Upper lobe of left lung (tissue), 6 donors: ENCODE measurements at regions not wholly inside any gene's neighbourhood (a gene's known extent, or its start where the extent isn't known, plus 50 kb on each side); places are given as distances from the start of the nearest gene placed in this dataset.

Experiments
- ATAC-seq, 2 donors: fragments of 200-7000 bp; cut with Tn5 transposase; one replicate each; pipeline ENCODE4 v1.9.1; 2022; ENCODE audit warnings: mild to moderate bottlenecking in 2 of 2, moderate library complexity in 2 of 2; ENCODE audit not compliant: low FRiP score in 2 of 2
- DNase-seq, 2 donors: peaks; one replicate each; pipeline ENCODE4 v3.0.0-alpha.2; 2019 to 2020
- H3K27ac ChIP-seq, 4 donors: fragments of 200-600 bp; sonication (generic); one replicate each; pipeline ENCODE4 v1.5.1; 2016 to 2019
- H3K27me3 ChIP-seq, 4 donors: fragments of 200-600 bp; sonication (generic); one replicate each; pipeline ENCODE4 v1.5.1; 2017 to 2019
- H3K36me3 ChIP-seq, 4 donors: fragments of 200-600 bp; sonication (generic); one replicate each; pipeline ENCODE4 v1.5.1; 2016 to 2019
- H3K4me1 ChIP-seq, 4 donors: fragments of 200-600 bp; sonication (generic); one replicate each; pipeline ENCODE4 v1.5.1; 2018 to 2019
- H3K4me3 ChIP-seq, 4 donors: fragments of 200-600 bp; sonication (generic); one replicate each; pipeline ENCODE4 v1.5.1; 2017 to 2019; ENCODE audit warnings: mild to moderate bottlenecking in 2 of 4, moderate library complexity in 1 of 4
- H3K9me3 ChIP-seq, 4 donors: fragments of 200-600 bp; sonication (generic); one replicate each; pipeline ENCODE4 v1.5.1; 2018 to 2019
- EP300 ChIP-seq, 4 donors: sonication (generic); formaldehyde crosslinking; IDR thresholded peaks; one replicate each; pipeline ENCODE4 v1.5.1; 2017; ENCODE audit warnings: antibody characterized with exemption in 4 of 4, control low read depth in 2 of 4
- POLR2A ChIP-seq, 4 donors: fragments of 450-650 bp; IDR thresholded peaks; one replicate each; pipeline ENCODE4 v1.5.1; 2016 to 2017; ENCODE audit warnings: antibody characterized with exemption in 4 of 4, mild to moderate bottlenecking in 2 of 4
- POLR2AphosphoS5 ChIP-seq, 2 donors: sonication (generic); formaldehyde crosslinking; IDR thresholded peaks; one replicate each; pipeline ENCODE4 v1.5.1; 2017; ENCODE audit warnings: antibody characterized with exemption in 2 of 2
- WGBS, 2 donors: methylation state at CpG; one replicate each; pipeline ENCODE4 v1.1.5; 2017 to 2018; 5-methylcytosine and 5-hydroxymethylcytosine counted together
- TF ChIP-seq, protein P1 (sequence below), 6 experiments: fragments of 450-650 bp in 4 of 6; fragments of 200-600 bp in 2 of 6; sonication (generic) in 2 of 6; IDR thresholded peaks; one replicate each; pipeline ENCODE4 v1.5.1; 2016 to 2019; ENCODE audit warnings: antibody characterized with exemption in 6 of 6
- donor health status: DM: no; HTN: no; CAD: no; lungs with moderate emphysema.
- donor health status: DM: no; HTN: yes; CAD: no; lungs with severe emphysema.

DNA sequence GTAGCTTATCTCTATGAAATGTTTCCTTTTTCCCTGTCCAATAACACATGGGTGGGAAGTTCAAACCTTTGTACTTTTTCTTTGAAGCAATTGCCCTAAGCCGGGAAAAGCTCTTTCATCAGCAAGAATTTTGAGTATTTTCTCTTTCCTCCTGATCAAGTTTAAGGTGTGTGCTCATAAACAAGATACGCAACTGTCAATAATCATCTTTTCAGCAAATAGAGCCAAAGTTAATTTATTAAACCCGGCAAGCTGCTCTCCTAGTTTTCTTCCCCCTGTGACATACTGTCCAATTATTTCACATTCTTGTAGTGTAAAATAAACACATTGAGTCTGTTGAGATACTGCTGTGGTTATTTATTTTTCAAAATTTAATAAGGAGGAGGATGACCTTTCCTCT, 194.4 kb downstream of the EDN1 start:
- Histone ChIP-seq H3K4me3 (no peak overlapping the region), H3K9me3 (no peaks in the 10 kb centered on the region), H3K36me3 (no peaks in the 10 kb centered on the region), H3K27ac (no peak overlapping the region), H3K27me3 (no peaks in the 10 kb centered on the region), H3K4me1 (no peaks in the 10 kb centered on the region)
- ATAC-seq, result no peak
- 65 to 78% methylated on average over 3 of the region's 3 CpGs for WGBS, 2 donors
- TF ChIP-seq, protein P1, sequence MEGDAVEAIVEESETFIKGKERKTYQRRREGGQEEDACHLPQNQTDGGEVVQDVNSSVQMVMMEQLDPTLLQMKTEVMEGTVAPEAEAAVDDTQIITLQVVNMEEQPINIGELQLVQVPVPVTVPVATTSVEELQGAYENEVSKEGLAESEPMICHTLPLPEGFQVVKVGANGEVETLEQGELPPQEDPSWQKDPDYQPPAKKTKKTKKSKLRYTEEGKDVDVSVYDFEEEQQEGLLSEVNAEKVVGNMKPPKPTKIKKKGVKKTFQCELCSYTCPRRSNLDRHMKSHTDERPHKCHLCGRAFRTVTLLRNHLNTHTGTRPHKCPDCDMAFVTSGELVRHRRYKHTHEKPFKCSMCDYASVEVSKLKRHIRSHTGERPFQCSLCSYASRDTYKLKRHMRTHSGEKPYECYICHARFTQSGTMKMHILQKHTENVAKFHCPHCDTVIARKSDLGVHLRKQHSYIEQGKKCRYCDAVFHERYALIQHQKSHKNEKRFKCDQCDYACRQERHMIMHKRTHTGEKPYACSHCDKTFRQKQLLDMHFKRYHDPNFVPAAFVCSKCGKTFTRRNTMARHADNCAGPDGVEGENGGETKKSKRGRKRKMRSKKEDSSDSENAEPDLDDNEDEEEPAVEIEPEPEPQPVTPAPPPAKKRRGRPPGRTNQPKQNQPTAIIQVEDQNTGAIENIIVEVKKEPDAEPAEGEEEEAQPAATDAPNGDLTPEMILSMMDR (IDR thresholded peaks at IDR 0.05), result no peak
- TF ChIP-seq POLR2A (IDR thresholded peaks at IDR 0.05) (no peak), POLR2AphosphoS5 (IDR thresholded peaks at IDR 0.05) (no peak), EP300 (IDR thresholded peaks at IDR 0.05) (no peak)
- DNase-seq, result no peak

DNA sequence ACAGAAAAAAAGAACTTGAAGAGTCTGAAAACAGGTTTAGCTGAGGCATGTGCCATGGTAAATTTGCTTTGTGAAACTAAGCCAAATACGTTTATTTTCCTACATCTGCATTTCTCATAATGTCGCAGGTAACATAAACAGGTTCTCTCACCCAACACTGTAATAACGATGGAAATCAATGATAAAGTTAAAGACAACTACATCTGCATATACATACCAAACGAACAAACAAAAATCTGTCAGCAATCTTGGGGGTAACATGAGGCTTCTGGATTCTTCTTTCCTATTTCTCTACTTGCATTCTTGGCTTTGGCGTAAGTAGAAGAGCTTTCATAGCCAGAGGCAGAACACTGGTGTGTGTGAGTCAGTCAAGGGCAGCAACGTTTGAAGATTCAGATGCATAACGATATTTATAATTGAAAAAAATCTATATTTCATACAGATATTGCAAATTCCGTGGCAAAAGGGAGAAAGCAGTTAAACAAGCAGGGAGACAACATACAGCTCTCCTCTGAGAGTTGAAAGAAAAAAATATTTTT, 195.1 kb downstream of the EDN1 start:
- H3K27ac ChIP-seq, result no peak overlapping the region
- ATAC-seq (no peak), DNase-seq (no peak)
- H3K36me3 ChIP-seq, result no peaks in the 10 kb centered on the region
- H3K27me3 ChIP-seq, result no peaks in the 10 kb centered on the region
- TF ChIP-seq POLR2AphosphoS5 (IDR thresholded peaks at IDR 0.05) (no peak), EP300 (IDR thresholded peaks at IDR 0.05) (no peak), POLR2A (IDR thresholded peaks at IDR 0.05) (no peak)
- TF ChIP-seq, protein P1 (IDR thresholded peaks at IDR 0.05), result no peak
- WGBS, 2 donors, result 90 to 92% methylated on average over 8 of the region's 8 CpGs
- H3K4me3 ChIP-seq, result no peak overlapping the region
- H3K9me3 ChIP-seq, result no peaks in the 10 kb centered on the region
- H3K4me1 ChIP-seq, result no peaks in the 10 kb centered on the region

DNA sequence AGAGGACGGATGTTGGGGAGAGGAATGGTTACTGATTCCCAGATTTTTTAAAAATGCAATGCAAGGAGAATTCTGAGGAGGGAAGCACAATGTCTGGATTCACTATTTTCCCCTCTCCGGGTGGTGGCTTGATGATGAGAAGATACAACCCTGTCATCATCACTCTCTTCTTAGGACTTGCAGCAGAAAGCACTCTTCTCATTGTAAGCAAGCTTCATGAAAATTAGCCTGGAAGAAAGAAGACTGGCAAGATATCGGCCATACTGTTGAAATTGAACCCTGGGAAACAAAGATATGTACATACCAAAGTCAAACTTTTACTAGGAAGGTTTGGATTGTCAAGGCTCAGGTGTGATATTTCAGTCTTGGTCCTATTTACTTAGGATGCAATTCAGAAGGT, 195.7 kb downstream of the EDN1 start:
- WGBS, 2 donors, result 87 to 97% methylated on average over 3 of the region's 3 CpGs
- DNase-seq (no peak), ATAC-seq (no peak)
- Histone ChIP-seq H3K4me3 (no peak overlapping the region), H3K9me3 (no peaks in the 10 kb centered on the region), H3K36me3 (no peaks in the 10 kb centered on the region), H3K4me1 (no peaks in the 10 kb centered on the region), H3K27ac (no peak overlapping the region), H3K27me3 (no peaks in the 10 kb centered on the region)
- TF ChIP-seq EP300 (IDR thresholded peaks at IDR 0.05) (no peak), POLR2AphosphoS5 (IDR thresholded peaks at IDR 0.05) (no peak), POLR2A (IDR thresholded peaks at IDR 0.05) (no peak)
- TF ChIP-seq, protein P1 (IDR thresholded peaks at IDR 0.05), result no peak

DNA sequence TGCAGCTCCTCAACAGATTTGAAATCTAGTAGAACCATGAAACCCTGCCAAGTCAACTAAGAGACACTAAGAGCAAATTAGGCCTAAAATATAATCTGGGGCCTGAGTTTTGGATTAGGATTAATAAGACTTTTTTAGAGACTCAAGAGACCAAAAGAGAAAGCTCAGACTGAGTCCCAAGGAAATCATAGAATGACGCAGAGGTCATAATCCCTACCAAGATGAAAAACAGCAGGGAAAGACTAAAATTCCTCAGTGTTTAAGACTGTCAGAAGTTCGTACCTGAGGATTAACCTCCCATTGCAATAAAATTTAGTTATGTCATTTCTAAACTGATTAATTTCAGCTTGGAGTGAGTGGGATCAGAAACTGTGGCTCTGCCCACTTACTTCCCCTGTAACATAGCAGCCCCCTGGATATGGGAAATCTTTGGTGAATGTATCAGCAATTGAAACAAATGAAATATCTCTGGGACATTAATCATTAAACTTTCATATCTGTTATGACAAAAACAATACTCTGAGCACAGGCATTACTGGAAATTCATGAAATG, 200.3 kb downstream of the EDN1 start:
- DNase-seq, result no peak
- no peaks in the 10 kb centered on the region for H3K9me3 ChIP-seq
- no peak overlapping the region for H3K4me3 ChIP-seq
- no peak for TF ChIP-seq EP300 (IDR thresholded peaks at IDR 0.05)
- TF ChIP-seq POLR2AphosphoS5 (IDR thresholded peaks at IDR 0.05), result no peak
- TF ChIP-seq POLR2A (IDR thresholded peaks at IDR 0.05), result no peak
- TF ChIP-seq, protein P1 (IDR thresholded peaks at IDR 0.05), result no peak
- no peaks in the 10 kb centered on the region for H3K27me3 ChIP-seq
- H3K4me1 ChIP-seq, result peaks cover 0 to 3% (median 0%) of the 10 kb centered on the region in 4 donors
- 76 to 89% methylated on average over 2 of the region's 2 CpGs for WGBS, 2 donors
- H3K36me3 ChIP-seq, result no peaks in the 10 kb centered on the region
- no peak overlapping the region for H3K27ac ChIP-seq
- no peak for ATAC-seq
